ENCODE measurements at regions not wholly inside any gene's neighbourhood (a gene's known extent, or its start where the extent isn't known, plus 50 kb on each side); places are given as distances from the start of the nearest gene placed in this dataset.

DNA sequence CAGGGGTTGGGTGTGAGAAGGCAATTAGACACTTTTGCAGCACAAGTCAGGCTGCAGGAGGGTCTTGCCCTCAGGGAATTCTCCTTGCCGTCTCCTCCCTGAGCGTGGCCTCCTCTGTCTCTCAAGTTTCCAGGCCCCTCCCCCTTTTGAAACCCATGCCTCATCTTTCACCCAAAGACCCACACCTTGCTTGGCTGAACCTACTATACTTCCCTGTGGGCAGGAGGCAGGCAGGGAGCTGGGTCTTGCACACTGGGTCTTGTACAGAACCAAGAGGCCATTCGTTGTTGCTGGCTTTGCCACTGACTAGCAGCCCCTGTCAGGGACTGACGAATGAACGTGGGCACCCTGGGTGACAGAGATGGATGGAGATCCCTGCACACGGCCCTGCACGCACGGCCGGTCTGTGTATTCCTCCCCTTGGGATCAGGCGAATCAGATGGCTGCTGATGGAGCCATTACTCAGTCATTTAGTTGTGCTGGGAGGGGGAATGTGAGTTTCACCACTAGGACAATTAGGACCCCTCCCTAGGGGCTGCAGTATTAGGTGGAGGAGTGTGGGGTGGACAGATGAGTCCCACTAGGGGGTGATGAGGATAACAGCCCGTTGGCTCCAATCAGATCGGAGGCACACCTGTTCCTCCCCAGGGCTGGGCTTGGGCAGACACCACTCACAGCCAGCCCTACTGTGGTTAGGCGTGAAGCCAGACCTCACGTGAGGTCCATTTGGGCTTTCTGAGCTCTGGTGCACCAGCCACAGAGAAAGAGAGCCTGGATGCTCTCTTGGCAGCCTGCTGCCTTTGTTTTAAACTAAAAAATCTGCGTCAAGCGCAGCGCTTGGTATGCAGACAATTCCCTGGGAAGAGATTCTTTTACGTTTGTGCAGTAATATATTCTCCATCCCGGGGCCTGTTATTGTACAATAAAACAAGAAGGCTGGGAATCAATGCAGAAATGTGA is 167.7 kb upstream of the WSCD1 start:
- Histone ChIP-seq H3K4me3 (no peak overlapping the region), H3K9me3 (ENCODE audit: control insufficient read depth in 4 of 4, insufficient read depth in 3 of 4, low read length in 3 of 4) (peaks cover 0 to 13% (median 2%) of the 10 kb centered on the region in 4 donors), H3K9ac (ENCODE audit: insufficient read depth in 1 of 2, low read length in 2 of 2) (no peak overlapping the region), H3K36me3 (ENCODE audit: control insufficient read depth in 4 of 4, insufficient read depth in 4 of 4, low read length in 4 of 4) (no peaks in the 10 kb centered on the region), H3K4me1 (ENCODE audit: control insufficient read depth in 5 of 5, insufficient read depth in 5 of 5, low read length in 5 of 5) (peaks cover 0 to 2% (median 0%) of the 10 kb centered on the region in 5 donors), H3K27me3 (ENCODE audit: control insufficient read depth in 3 of 3, insufficient read depth in 3 of 3, low read length in 2 of 3) (no peaks in the 10 kb centered on the region), H3K27ac (ENCODE audit: low read depth in 1 of 2, low read length in 1 of 2) (no peak overlapping the region)
- ATAC-seq (ENCODE audit: insufficient read depth, low FRiP score) (no peak), DNase-seq (no peak)
- TF ChIP-seq, protein P1, sequence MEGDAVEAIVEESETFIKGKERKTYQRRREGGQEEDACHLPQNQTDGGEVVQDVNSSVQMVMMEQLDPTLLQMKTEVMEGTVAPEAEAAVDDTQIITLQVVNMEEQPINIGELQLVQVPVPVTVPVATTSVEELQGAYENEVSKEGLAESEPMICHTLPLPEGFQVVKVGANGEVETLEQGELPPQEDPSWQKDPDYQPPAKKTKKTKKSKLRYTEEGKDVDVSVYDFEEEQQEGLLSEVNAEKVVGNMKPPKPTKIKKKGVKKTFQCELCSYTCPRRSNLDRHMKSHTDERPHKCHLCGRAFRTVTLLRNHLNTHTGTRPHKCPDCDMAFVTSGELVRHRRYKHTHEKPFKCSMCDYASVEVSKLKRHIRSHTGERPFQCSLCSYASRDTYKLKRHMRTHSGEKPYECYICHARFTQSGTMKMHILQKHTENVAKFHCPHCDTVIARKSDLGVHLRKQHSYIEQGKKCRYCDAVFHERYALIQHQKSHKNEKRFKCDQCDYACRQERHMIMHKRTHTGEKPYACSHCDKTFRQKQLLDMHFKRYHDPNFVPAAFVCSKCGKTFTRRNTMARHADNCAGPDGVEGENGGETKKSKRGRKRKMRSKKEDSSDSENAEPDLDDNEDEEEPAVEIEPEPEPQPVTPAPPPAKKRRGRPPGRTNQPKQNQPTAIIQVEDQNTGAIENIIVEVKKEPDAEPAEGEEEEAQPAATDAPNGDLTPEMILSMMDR (IDR thresholded peaks at IDR 0.05; ENCODE audit: control extremely low read depth, extremely low read depth): no peak
- 69 to 76% methylated on average over 19 of the region's 19 CpGs for WGBS, 2 donors

DNA sequence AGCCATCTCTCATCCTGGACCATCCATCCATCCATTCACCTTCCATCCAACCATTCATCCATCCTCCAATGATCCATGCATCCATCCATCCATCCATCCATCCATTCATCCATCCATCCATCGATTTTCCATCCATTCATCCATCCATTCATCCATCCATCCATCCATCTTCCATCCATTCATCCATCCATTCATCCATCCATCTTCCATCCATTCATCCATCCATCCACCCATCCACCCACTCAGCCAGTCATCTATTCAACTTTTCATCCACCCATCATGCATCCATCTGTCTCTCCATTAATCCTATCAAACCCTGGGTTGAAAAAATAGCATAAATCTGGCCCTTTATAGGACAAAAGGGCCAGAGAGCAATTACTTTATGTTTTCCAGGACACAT is 158.3 kb upstream of the WSCD1 start:
- Histone ChIP-seq H3K9ac (ENCODE audit: insufficient read depth in 1 of 2, low read length in 2 of 2) (no peak overlapping the region), H3K36me3 (ENCODE audit: control insufficient read depth in 4 of 4, insufficient read depth in 4 of 4, low read length in 4 of 4) (no peaks in the 10 kb centered on the region), H3K27me3 (ENCODE audit: control insufficient read depth in 3 of 3, insufficient read depth in 3 of 3, low read length in 2 of 3) (no peaks in the 10 kb centered on the region), H3K4me1 (ENCODE audit: control insufficient read depth in 5 of 5, insufficient read depth in 5 of 5, low read length in 5 of 5) (no peaks in the 10 kb centered on the region), H3K27ac (ENCODE audit: low read depth in 1 of 2, low read length in 1 of 2) (no peak overlapping the region), H3K4me3 (no peak overlapping the region), H3K9me3 (ENCODE audit: control insufficient read depth in 4 of 4, insufficient read depth in 3 of 4, low read length in 3 of 4) (no peaks in the 10 kb centered on the region)
- no peak for DNase-seq
- 59 to 72% methylated on average over 1 of the region's 1 CpG for WGBS, 2 donors
- ATAC-seq (ENCODE audit: insufficient read depth, low FRiP score): no peak
- TF ChIP-seq, protein P1 (IDR thresholded peaks at IDR 0.05; ENCODE audit: control extremely low read depth, extremely low read depth): no peak

DNA sequence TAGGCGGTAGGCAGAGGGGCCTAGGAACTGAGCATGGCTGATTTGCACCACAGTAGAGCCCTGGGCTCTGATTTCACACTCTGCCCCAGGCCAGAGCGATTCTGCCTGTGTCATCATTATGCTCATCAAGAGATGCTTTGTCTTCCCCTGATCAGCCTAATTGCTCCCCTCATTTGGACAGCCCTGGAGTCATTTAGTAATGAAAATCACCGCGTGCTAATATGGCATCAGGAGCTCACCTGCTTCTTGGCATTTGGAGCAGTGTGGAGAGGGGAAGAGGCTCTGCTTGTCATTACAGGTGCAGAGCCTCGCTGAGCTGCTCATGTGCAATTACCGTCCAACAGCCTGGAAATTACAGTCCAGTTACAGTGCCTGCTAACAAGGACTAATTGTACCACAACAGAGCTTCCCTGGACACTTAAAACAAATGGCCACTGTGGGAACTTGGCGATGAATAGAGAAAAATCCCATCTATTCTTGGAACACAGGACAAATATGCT is 157.1 kb upstream of the WSCD1 start:
- no peaks in the 10 kb centered on the region for H3K27me3 ChIP-seq (ENCODE audit: control insufficient read depth in 3 of 3, insufficient read depth in 3 of 3, low read length in 2 of 3)
- WGBS, 2 donors: 80 to 83% methylated on average over 7 of the region's 7 CpGs
- DNase-seq (no peak), ATAC-seq (ENCODE audit: insufficient read depth, low FRiP score) (no peak)
- TF ChIP-seq, protein P1 (IDR thresholded peaks at IDR 0.05; ENCODE audit: control extremely low read depth, extremely low read depth): no peak
- no peak overlapping the region for H3K27ac ChIP-seq (ENCODE audit: low read depth in 1 of 2, low read length in 1 of 2)
- H3K4me1 ChIP-seq (ENCODE audit: control insufficient read depth in 5 of 5, insufficient read depth in 5 of 5, low read length in 5 of 5): no peaks in the 10 kb centered on the region
- H3K9me3 ChIP-seq (ENCODE audit: control insufficient read depth in 4 of 4, insufficient read depth in 3 of 4, low read length in 3 of 4): no peaks in the 10 kb centered on the region
- no peaks in the 10 kb centered on the region for H3K36me3 ChIP-seq (ENCODE audit: control insufficient read depth in 4 of 4, insufficient read depth in 4 of 4, low read length in 4 of 4)
- no peak overlapping the region for H3K4me3 ChIP-seq
- no peak overlapping the region for H3K9ac ChIP-seq (ENCODE audit: insufficient read depth in 1 of 2, low read length in 2 of 2)

Measured in lung (tissue), 11 donors.